Right renal pelvis (tissue), 4 donors: ENCODE measurements at regions not wholly inside any gene's neighbourhood (a gene's known extent, or its start where the extent isn't known, plus 50 kb on each side); places are given as distances from the start of the nearest gene placed in this dataset.

Experiments used
- DNase-seq, 4 donors: peaks; one replicate each; pipeline ENCODE4 v3.0.0-alpha.2; 2013; ENCODE audit warnings: low read depth in 4 of 4, low spot score in 3 of 4, missing footprints in 1 of 4

DNA sequence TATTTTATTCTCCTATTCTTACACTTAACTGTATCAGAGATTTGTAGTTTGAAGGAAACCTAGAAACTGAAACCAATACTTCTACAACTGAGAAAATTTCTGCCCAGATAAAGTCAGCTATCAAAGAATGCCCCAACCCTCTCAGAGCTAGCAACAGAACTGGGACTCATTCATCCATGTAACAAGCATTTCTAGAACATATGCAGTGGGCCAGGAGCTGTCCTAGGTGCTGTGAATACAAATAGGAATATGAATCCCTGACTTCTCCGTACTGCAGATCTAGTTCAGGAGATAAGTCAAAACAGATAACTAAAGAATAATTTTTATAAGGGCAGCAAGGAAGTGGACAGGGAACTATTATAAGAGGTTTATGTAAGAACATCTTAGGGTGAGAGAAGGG is 654.1 kb upstream of the NOX3 start:
- peak in 1 of 4 donors; percentile 7 for DNase-seq

DNA sequence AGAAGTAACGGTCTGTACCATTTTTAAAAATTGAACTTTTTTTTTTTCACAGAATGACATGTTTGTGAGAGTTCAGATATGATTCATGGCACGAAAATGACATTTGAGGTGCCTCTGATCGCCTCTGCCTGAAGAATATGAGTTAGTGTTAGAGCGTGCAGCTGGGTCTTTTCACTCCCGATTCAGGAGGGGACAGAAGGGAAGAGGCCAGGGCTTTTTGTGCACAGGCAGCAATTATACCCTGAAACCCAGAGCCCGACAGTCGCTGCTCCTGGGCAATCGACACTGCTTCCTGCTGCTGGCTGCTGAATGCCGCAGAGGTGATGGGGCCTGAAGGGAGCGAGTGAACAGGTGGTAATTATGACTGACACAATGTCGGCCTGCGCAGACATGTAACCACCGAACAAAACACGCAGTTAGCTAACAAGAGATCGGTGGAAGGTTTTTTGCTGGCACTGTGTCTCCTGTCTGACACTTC is 652.0 kb upstream of the NOX3 start:
- DNase-seq = peak in 2 of 4 donors; percentile 7 to 8

DNA sequence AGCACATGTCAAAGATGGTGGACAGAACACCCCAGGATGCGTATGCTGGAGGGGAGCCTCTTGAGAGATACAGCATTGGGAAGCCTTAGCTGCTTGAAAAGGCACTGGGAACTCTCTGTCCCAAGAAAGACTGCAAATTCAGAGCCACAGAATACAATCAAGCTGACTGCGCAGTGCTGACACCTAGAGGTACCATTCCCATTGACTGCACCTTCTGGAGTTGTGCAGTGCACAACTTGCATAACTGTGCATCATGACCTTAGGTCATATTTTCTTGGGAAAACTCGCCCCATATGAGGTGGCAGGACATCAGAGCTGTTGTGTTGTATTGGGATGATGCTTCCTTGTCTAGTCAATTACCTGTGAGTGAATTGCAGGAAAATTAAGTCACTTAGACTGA is 646.5 kb upstream of the NOX3 start:
- DNase-seq = no peak

DNA sequence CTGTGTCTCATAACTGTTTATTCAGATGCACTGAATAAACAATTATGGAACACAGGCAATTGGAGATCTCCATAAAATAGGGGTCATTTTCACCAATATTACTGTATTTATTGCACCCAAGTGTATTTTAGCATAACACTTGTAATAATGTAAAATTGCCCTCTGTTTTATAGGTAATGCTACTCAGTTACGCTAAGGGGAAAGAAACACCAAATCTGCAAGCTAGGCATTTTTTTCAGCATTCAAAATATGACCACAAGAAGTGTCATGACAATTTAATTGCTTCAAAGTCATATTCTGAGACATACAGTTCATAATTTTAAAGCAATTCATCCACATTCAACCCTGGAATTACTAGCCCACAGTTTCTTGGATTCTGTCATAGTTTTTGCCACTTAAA is 643.2 kb upstream of the NOX3 start:
- DNase-seq = no peak

DNA sequence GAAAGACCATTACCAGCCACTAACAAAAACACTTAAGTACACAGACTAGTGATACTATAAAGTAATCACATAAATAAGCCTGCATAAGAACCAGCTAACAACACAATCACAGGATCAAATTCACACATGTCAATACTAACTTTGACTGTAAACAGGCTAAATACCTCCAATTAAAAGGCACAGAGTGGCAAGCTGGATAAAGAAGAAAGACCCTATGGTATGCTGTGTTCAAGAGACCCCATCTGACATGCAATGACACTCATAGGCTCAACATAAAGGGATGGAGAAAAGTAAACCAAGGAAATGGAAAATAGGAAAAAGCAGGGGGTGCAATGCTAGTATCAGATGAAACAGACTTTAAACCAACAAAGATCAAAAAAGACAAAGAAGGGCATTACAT is 631.8 kb upstream of the NOX3 start:
- no peak for DNase-seq

DNA sequence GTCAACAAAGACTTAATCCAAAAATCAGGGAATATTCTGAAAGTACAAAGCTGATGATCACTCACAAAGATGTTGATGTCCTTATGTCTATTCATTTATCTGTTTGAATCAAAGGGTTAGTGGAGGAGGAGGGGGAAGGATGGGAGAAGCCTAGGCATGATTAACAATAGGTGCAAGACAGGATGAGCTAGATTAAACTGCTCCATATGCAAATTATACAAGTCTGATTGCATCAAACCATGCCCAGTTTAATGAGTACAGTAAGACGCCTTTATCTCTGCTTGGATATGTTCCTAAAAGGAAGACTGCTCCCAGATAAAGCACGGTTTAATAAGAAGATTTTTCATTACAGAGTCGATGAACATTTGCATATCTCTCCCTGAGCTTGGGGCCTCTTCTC is 626.4 kb upstream of the NOX3 start:
- DNase-seq = no peak

DNA sequence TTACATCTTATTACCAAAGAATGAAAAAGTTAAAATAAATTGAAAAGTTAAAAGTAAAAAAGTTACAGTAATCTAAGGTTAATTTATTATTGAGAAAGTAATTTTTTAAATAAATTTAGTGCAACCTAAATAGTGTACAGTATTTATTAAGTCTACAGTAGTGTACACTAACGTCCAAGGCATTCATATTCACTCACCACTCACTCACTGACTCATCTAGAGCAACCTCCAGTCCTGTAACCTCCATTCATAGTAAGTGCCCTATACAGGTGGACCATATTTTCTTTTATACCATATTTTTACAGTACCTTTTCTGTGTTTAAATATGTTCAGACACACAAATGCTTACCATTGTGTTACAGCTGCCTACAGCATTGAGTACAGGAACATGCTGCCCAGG is 624.7 kb upstream of the NOX3 start:
- DNase-seq = no peak

DNA sequence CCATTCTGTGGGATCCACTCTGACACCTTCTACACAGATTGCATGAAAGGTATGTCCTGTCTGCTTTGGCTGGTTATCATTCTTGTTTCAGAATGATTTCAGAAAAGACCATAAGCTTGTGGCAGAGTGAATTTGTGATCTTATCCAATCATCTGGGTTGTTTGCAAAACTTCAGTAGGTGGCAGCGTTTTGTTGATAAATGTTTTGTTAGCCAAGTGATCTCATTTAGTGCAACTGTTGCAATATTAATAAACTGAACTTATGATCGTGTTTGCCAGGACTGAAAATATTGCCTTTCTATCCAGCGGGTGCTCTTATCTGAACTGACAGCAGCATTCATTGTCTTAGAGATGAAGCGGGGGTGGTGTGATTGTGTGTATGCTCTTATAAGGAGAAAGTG is 613.2 kb upstream of the NOX3 start:
- no peak for DNase-seq

DNA sequence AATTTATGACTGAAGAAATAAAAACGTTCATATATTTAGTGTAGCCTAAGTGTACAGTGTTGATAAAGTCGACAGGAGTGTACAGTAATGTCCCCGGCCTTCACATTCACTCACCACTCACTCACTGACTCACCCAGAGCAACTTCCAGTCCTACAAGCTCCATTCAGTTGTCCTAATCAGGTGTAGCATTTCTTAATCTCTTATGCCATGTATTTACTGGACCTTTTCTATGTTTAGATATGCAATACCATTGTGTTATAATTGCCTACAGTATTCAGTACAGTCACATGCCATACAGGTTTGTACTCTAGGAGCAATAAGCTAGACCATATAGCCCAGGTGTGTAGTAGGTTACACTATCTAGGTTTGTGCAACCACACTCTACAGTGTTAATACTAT is 610.2 kb upstream of the NOX3 start:
- no peak for DNase-seq

DNA sequence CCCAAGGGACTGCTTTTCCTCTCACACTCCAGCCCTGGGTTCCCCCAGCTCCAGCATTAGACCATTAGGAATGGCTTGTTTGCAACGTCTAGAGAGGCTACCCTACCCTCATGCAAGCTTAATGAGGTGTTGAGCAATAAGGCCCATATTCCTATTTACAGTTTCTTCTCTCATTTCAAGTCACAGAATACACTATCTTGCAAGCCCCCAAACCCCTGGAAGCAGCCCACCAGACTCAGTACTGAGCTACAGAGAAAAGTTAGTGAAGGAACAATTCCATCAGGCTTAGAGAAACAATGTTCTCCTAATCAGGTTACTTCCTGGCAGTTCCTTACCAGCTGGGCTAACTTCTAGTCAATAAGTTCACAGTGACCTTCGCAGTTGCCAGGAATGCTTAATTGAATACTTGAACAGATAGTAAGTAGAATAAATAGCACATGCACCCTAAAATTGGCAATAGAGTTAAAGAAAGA is 606.5 kb upstream of the NOX3 start:
- no peak for DNase-seq

DNA sequence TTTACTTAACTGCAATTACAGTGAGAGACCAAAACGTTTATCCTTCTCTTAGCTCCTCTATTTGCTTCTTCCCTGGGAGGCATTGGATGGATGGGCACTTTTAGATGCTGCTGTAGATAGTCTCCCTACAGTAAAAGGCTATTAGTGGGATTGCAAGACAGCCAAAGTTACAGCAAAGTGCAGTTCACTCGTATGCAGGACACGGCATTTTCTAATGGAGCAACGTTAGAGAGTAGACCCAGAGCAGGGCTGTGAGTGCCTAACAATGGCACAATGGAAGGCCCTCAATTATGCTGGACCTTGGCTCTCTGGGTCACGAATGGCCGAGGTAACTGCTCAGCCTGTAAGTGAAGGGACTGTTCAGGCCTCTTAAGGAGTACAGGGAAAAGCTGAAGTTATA is 605.8 kb upstream of the NOX3 start:
- no peak for DNase-seq

DNA sequence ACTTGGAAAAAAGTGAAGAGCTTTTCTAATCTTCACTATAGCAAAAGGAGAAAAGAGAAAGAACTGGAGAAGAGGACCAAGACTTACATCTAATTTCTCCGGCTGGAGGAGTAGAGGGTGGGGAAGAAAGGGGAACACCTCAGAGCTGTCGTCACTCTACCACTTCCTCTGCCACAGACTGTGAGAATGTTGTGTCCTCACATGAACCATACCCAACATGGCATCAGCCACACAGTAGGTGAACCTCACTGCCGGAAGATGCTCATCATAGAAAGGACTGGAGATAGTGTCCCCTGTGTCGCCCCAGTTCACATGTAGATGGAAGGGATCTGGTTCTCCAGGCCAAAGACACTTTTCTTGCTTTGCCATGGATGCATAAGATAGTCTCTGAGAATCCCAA is 604.4 kb upstream of the NOX3 start:
- no peak for DNase-seq

DNA sequence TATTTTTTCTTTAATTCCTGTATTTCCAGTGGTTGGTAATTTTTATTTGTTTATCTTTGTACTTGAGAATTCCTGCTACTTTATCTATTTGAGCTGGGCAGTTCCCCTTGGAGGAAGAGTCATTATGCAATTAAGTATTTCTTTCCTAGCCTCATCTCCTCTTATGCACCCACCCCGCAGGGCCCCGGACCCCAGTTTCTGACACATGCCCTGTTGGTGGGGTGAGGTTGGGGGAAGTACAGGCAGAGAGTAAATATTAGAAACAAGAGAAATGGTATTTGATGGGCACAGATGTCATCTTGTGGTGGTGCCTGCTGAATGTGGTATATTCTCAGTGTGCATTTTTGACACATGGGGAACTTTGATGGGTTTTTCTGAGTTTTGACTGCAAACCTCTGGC is 602.7 kb upstream of the NOX3 start:
- DNase-seq = no peak

DNA sequence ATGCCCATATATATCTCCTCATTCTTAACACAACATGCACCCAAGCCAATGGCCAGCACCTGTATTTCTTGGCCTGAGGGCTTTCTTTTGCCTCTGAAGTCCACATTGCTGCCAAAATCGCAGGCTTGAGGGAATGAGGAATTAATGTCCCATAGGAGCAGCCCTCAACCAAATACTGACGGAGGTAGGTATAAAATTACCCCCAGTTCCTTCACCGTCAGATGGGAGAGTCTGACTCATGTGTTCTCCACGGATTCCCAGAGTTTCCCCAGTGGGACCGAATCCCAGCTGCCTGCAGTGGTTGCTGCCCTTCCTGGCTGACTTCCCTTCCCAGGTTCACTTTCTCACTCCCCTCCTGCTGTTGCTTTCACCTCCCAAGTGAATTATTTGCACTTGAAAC is 602.2 kb upstream of the NOX3 start:
- DNase-seq = no peak

DNA sequence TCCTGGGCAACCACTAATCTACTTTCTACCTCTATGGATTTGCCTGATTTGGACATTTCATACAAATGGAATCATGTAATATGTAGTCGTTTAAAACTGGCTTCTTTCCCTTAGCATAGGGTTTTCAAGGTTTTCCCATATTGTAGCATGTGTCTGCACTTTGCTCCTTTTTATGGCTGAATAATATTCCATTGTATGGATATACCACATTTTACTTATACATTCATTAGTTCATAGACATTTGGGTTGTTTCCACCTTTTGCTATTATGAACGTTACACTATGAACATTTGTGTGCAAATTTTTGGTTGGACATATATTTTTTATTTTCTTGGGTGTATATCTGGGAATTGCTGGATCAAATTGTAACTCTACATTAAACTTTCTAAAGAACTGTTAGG is 600.4 kb upstream of the NOX3 start:
- DNase-seq = no peak

DNA sequence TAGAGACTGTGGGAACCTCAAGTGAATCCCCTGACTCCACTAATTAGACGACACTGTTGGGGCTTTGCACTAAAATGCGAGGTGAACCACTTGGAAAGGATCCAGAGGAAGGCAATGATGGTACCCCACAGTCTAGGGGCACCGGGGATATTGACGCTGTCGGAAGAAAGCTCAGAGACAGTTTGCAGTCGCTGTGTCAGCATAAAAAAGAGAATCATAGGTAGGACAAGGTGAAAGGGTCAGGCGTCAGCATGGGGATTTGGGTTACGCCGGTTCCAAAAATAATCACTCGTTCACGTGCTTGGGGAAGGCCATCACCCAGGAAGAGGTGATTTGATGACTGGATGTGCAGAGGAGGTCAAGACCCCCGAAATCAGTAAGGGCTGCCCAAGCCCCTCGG is 598.0 kb upstream of the NOX3 start:
- DNase-seq = no peak

DNA sequence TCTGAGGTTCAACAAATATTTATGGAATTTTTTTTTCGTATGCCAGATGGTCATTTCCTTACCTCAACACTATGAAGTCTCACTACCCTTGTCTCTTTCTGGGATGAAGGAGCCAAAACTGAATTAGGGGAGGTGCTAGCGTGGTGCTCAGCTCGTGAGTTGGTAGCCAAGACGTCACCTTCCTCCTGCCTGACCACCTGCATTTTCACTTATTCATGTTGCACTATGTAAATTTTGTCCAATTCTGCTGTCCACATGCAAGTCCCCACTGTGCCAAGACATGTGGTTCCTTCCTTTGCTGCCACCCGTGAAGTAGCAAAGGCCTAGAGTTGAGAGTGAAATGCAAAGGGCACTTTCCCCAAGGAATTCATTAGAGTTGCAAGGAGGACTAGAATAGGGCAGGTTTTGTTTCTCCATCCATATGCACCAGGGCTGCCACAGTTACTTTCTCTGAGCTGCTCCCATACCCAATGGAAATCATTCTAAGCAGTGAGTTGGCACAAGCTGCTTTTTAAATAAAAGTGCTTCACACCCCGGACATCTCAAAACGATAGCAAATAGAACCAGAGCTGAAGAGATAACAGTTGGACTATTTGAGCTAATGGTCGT is 591.3 kb upstream of the NOX3 start:
- DNase-seq = no peak

DNA sequence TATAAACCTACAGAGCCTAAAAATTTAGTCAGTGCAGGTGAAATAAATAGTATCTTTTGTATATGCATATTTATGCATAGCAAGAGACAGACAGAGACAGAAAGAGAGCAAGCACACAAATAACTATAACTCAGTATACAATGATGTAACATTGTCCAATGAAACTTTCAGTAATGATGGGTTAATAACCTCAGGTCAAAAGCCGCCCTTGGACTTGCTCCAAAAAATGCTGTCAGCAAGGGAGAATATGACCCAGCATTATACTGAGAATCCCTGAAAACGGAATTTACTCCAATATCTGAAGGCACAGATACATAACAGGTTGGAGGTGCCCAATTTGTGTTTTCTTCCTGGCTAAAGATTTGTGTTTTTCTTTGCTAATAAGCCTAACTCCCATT is 590.6 kb upstream of the NOX3 start:
- DNase-seq = no peak

DNA sequence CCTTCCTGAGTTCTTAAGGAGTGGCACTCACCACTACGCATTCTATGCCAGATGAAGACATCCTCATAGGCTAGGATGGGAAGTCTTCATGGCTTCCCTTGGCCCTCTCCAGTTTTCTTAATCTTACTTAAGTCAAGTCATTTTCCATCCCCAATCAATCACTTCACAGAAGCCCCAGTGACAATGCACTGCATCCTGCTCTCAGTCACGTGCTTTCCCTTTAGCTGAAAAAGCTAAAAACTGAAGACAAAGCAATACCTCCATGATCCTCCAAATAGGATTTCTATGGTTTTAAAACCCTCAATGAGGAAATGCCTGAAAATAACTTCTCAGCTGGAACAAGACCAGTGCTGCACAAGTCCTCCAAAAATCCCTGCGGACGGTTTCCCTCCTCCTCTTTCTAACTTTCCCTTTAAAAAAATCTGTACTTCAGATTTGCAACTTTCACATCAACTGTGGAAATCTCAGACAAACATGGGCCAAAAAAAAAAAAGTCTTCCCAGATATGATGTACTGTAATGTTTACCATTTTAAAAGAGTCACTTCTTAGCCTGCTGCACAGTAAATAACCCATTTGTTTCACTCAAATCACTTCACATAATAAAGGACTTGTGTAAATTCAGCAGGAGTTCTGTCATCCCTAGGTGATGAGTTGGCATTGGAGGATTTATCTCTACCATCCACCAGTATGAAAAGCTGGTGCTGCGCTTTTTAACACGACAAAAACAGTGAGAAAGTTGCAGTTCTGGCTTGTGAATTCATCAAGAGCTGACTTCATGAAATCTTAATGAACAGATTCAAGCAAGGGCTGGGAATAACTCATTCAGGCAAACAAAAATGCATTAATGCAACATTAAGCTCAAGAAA is 590.0 kb upstream of the NOX3 start:
- no peak for DNase-seq

DNA sequence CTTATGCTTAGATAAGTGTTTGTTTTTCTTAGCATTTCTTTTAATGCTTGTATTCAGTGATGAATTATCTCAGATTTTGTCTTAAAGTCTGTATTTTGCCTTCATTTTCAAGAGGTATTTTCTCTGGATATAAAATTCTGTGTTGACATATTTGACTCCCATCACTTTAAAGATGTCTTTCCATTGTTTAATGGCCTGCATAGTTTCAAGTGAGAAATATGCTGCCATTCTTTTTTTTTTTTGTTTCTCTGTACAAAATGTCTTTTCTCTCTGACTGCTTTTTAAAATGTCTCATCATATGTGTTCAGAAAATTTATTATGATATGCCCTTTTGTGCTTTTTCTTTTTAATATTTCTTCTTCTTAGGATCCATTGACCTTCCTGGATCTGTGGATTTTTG is 578.0 kb upstream of the NOX3 start:
- no peak for DNase-seq

DNA sequence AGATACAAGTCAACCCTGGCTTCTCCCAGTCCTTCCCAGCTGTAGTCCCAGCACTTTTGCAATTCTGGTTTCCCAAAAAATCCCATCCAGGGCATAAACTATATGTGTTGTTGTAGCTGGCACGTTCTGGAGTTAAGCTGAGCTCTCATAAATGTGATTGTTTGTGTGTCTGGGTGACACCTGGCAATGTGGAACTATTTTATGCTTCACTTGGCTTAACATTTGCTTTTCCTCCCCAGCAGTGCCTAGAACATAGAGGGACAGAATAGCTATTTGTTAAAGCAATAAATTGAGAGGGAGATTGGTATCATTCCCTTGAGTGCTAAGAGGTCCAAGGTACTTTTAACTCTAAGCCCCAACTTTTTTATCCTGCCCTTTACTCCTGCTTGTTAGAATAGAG is 575.9 kb upstream of the NOX3 start:
- no peak for DNase-seq

DNA sequence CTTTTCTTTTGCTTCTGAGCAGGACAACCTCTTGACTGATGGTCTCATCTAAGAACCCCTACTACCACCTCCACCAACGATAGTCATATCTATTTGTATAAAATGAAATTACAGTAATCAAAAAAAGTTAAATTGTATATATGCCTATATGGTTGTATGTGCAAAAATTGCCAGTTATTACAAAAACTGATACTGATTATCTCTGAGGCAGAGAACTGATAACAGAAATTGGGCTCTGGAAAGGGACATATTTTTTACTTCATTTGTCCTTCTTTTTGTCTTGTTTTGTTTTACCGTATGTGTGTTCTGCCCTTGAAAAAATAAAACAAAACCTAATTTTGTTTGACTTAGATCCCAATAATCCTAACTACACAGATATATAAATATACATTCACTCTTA is 574.4 kb upstream of the NOX3 start:
- DNase-seq = no peak
